Mucosa of descending colon (tissue), 3 donors: ENCODE measurements at regions not wholly inside any gene's neighbourhood (a gene's known extent, or its start where the extent isn't known, plus 50 kb on each side); places are given as distances from the start of the nearest gene placed in this dataset.

Experiments used
- ATAC-seq: fragments of 200-7000 bp; cut with Tn5 transposase; one replicate; pipeline ENCODE4 v1.9.1; 2020; ENCODE audit warnings: mild to moderate bottlenecking, moderate library complexity
- DNase-seq, 3 donors: peaks; one replicate each; pipeline ENCODE4 v3.0.0-alpha.2; 2020
- H3K36me3 ChIP-seq: fragments of 200-600 bp; one replicate; pipeline ENCODE4 v1.8.0; 2021; ENCODE audit warnings: low read depth, mild to moderate bottlenecking
- H3K4me1 ChIP-seq: fragments of 200-600 bp; one replicate; pipeline ENCODE4 v1.8.0; 2021; ENCODE audit warnings: low read depth, mild to moderate bottlenecking
- H3K4me3 ChIP-seq: fragments of 200-600 bp; one replicate; pipeline ENCODE4 v1.8.0; 2021; ENCODE audit warnings: mild to moderate bottlenecking
- H3K9me3 ChIP-seq: fragments of 200-600 bp; one replicate; pipeline ENCODE4 v1.8.0; 2021; ENCODE audit warnings: mild to moderate bottlenecking
- CTCF ChIP-seq: fragments of 200-600 bp; IDR thresholded peaks from one replicate; pipeline ENCODE4 v1.8.0; 2022; ENCODE audit warnings: antibody characterized with exemption, mild to moderate bottlenecking
- intact Hi-C, 2 donors: fragments of 100-400 bp; cut with DNase I in 1 of 2; cut with micrococcal nuclease in 1 of 2; formaldehyde crosslinking; loops; one replicate each; pipeline versions ENCODE4 v1.11.0 to v1.11.1; 2022; cut with DNase I, micrococcal nuclease
- donor health status: DM: no; HTN: no; CAD: no; lungs with moderate emphysema.
- donor health status: DM: no; HTN: no; CAD: no.
- donor health status: DM: no; HTN: yes; CAD: no.

GRCh38 chr13:106883976-106884375 is 316.0 kb upstream of the ARGLU1 start:
- Histone ChIP-seq H3K4me1 (no peaks in the 10 kb centered on the region), H3K9me3 (no peaks in the 10 kb centered on the region), H3K36me3 (no peaks in the 10 kb centered on the region), H3K4me3 (no peak overlapping the region)
- DNase-seq = no peak
- ATAC-seq = no peak
- intact Hi-C loops = no loop called here
- TF ChIP-seq CTCF = no peak

- Histone ChIP-seq H3K9me3 (no peaks in the 10 kb centered on the region), H3K4me3 (no peak overlapping the region), H3K4me1 (no peaks in the 10 kb centered on the region), H3K36me3 (no peaks in the 10 kb centered on the region)
- no peak for TF ChIP-seq CTCF
- intact Hi-C loops = no loop called here
- ATAC-seq (no peak), DNase-seq (no peak)
Observed at GRCh38 chr13:106882246-106882645, 314.3 kb upstream of the ARGLU1 start.

GRCh38 chr13:106879806-106880205 is 311.9 kb upstream of the ARGLU1 start:
- TF ChIP-seq CTCF = no peak
- ATAC-seq (no peak), DNase-seq (no peak)
- Histone ChIP-seq H3K9me3 (no peaks in the 10 kb centered on the region), H3K36me3 (no peaks in the 10 kb centered on the region), H3K4me3 (no peak overlapping the region), H3K4me1 (no peaks in the 10 kb centered on the region)
- intact Hi-C loops = no loop called here

GRCh38 chr13:106874323-106874722 is 306.4 kb upstream of the ARGLU1 start:
- Histone ChIP-seq H3K36me3 (no peaks in the 10 kb centered on the region), H3K4me3 (no peak overlapping the region), H3K4me1 (no peaks in the 10 kb centered on the region), H3K9me3 (no peaks in the 10 kb centered on the region)
- TF ChIP-seq CTCF = no peak
- no peak for DNase-seq
- intact Hi-C loops = no loop called here
- no peak for ATAC-seq

- intact Hi-C loops = no loop called here
- no peak overlapping the region for H3K4me3 ChIP-seq
- DNase-seq = no peak
- no peaks in the 10 kb centered on the region for H3K9me3 ChIP-seq
- H3K36me3 ChIP-seq = no peaks in the 10 kb centered on the region
- no peaks in the 10 kb centered on the region for H3K4me1 ChIP-seq
- no peak for TF ChIP-seq CTCF
- ATAC-seq = no peak
Observed at GRCh38 chr13:106873810-106874209, 305.9 kb upstream of the ARGLU1 start.

GRCh38 chr13:106867249-106867648 is 299.3 kb upstream of the ARGLU1 start:
- Histone ChIP-seq H3K4me3 (no peak overlapping the region), H3K4me1 (no peaks in the 10 kb centered on the region), H3K9me3 (no peaks in the 10 kb centered on the region), H3K36me3 (no peaks in the 10 kb centered on the region)
- DNase-seq (no peak), ATAC-seq (no peak)
- intact Hi-C loops = no loop called here
- TF ChIP-seq CTCF = no peak
